ENCODE measurements at regions not wholly inside any gene's neighbourhood (a gene's known extent, or its start where the extent isn't known, plus 50 kb on each side); places are given as distances from the start of the nearest gene placed in this dataset.

DNA sequence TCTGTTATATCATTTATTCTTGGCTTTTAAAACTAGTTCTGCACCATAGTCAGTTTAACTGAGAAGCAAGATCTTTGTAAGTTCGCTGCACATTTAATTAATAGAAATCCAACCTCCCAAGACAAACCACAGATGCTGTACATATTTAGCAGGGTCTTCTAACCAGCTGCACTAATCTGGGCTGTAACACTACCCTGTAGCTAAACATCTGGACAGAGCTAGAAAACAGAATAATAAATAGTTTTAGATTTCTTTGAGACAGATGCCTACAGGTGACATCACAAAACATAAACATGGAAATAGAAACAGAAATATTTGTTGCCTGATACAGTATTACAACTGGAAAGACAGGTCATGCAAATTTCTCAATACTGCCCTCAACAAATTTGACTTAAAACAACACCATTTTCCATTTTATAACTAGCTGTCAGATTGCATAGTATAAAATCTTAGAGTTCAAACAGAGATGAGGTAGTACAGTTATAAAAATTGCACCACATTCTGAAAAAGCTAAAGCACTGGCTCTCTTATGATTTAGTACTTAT is 315.1 kb downstream of the NR4A2 start (continued):
- TF ChIP-seq NR2C2 (CRISPR knock-in tag; IDR thresholded peaks at IDR 0.05) (no peak), IRF1 (CRISPR knock-in tag; IDR thresholded peaks at IDR 0.05) (no peak), ZNF671 (CRISPR knock-in tag; IDR thresholded peaks at IDR 0.05) (no peak), ZNF138 (CRISPR knock-in tag; conservative IDR thresholded peaks at IDR 0.05) (no peak), FOXK1 (CRISPR knock-in tag; IDR thresholded peaks at IDR 0.05) (no peak)

- H3K27ac Mint-ChIP-seq, result no peak overlapping the region
- H3K9me3 Mint-ChIP-seq, result peaks cover 21% of the 10 kb centered on the region
- peaks cover 20% of the 10 kb centered on the region for H3K36me3 Mint-ChIP-seq
- H3K27me3 Mint-ChIP-seq (ENCODE audit: low read depth), result no peaks in the 10 kb centered on the region
- TF ChIP-seq, protein P1, sequence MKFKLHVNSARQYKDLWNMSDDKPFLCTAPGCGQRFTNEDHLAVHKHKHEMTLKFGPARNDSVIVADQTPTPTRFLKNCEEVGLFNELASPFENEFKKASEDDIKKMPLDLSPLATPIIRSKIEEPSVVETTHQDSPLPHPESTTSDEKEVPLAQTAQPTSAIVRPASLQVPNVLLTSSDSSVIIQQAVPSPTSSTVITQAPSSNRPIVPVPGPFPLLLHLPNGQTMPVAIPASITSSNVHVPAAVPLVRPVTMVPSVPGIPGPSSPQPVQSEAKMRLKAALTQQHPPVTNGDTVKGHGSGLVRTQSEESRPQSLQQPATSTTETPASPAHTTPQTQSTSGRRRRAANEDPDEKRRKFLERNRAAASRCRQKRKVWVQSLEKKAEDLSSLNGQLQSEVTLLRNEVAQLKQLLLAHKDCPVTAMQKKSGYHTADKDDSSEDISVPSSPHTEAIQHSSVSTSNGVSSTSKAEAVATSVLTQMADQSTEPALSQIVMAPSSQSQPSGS (CRISPR knock-in tag; IDR thresholded peaks at IDR 0.05; ENCODE audit: borderline replicate concordance, low read depth), result no peak
- TF ChIP-seq PREB (CRISPR knock-in tag; IDR thresholded peaks at IDR 0.05; ENCODE audit: borderline replicate concordance), result no peak
- TF ChIP-seq ZNF219 (CRISPR knock-in tag; IDR thresholded peaks at IDR 0.05; ENCODE audit: borderline replicate concordance), result no peak
- TF ChIP-seq IRF2 (CRISPR knock-in tag; IDR thresholded peaks at IDR 0.05; ENCODE audit: borderline replicate concordance, low read depth), result no peak
- H3K4me3 Mint-ChIP-seq, result no peak overlapping the region
- no peak for ATAC-seq
- POLR2A ChIA-PET, result no interaction called here
- peaks cover 4% of the 10 kb centered on the region for H3K4me1 Mint-ChIP-seq
- CTCF ChIA-PET, result no interaction called here
- DNase-seq (ENCODE audit: low spot score), result no peak
These were observed 323.2 kb downstream of the NR4A2 start for GRCh38 chr2:156009293-156009692.

- Mint-ChIP-seq H3K27me3 (ENCODE audit: low read depth) (no peaks in the 10 kb centered on the region; the same call in 1 of the 2 replicates), H3K27ac (no peak overlapping the region), H3K36me3 (peaks cover 20% of the 10 kb centered on the region), H3K9me3 (peaks cover 21% of the 10 kb centered on the region), H3K4me3 (no peak overlapping the region), H3K4me1 (peaks cover 8% of the 10 kb centered on the region)
- POLR2A ChIA-PET, result no interaction called here
- CTCF ChIA-PET, result interaction anchor here (0.8 to 1.4 kb wide), 5 partner anchors 8 to 634 kb away, joined by 3 to 7 read pairs (median 5); no protein-coding TSS in a partner anchor
- DNase-seq (ENCODE audit: low spot score) (no peak), ATAC-seq (no peak)
- TF ChIP-seq HMGXB4 (CRISPR knock-in tag; IDR thresholded peaks at IDR 0.05) (no peak), FOXP1 (CRISPR knock-in tag; IDR thresholded peaks at IDR 0.05; ENCODE audit: borderline replicate concordance) (no peak), ATF3 (CRISPR knock-in tag; conservative IDR thresholded peaks at IDR 0.05) (no peak), EMX1 (CRISPR knock-in tag; IDR thresholded peaks at IDR 0.05) (no peak), NR2C2 (CRISPR knock-in tag; IDR thresholded peaks at IDR 0.05) (no peak), ZMAT4 (CRISPR knock-in tag; IDR thresholded peaks at IDR 0.05) (no peak), GTF2I (CRISPR knock-in tag; conservative IDR thresholded peaks at IDR 0.05) (no peak), ATF1 (CRISPR knock-in tag; IDR thresholded peaks at IDR 0.05) (no peak), FOXK1 (CRISPR knock-in tag; IDR thresholded peaks at IDR 0.05) (no peak), ZNF671 (CRISPR knock-in tag; IDR thresholded peaks at IDR 0.05) (no peak)
- TF ChIP-seq, protein P2, sequence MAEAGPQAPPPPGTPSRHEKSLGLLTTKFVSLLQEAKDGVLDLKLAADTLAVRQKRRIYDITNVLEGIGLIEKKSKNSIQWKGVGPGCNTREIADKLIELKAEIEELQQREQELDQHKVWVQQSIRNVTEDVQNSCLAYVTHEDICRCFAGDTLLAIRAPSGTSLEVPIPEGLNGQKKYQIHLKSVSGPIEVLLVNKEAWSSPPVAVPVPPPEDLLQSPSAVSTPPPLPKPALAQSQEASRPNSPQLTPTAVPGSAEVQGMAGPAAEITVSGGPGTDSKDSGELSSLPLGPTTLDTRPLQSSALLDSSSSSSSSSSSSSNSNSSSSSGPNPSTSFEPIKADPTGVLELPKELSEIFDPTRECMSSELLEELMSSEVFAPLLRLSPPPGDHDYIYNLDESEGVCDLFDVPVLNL (CRISPR knock-in tag; IDR thresholded peaks at IDR 0.05; ENCODE audit: borderline replicate concordance, low read depth), result no peak
- TF ChIP-seq, protein P3, sequence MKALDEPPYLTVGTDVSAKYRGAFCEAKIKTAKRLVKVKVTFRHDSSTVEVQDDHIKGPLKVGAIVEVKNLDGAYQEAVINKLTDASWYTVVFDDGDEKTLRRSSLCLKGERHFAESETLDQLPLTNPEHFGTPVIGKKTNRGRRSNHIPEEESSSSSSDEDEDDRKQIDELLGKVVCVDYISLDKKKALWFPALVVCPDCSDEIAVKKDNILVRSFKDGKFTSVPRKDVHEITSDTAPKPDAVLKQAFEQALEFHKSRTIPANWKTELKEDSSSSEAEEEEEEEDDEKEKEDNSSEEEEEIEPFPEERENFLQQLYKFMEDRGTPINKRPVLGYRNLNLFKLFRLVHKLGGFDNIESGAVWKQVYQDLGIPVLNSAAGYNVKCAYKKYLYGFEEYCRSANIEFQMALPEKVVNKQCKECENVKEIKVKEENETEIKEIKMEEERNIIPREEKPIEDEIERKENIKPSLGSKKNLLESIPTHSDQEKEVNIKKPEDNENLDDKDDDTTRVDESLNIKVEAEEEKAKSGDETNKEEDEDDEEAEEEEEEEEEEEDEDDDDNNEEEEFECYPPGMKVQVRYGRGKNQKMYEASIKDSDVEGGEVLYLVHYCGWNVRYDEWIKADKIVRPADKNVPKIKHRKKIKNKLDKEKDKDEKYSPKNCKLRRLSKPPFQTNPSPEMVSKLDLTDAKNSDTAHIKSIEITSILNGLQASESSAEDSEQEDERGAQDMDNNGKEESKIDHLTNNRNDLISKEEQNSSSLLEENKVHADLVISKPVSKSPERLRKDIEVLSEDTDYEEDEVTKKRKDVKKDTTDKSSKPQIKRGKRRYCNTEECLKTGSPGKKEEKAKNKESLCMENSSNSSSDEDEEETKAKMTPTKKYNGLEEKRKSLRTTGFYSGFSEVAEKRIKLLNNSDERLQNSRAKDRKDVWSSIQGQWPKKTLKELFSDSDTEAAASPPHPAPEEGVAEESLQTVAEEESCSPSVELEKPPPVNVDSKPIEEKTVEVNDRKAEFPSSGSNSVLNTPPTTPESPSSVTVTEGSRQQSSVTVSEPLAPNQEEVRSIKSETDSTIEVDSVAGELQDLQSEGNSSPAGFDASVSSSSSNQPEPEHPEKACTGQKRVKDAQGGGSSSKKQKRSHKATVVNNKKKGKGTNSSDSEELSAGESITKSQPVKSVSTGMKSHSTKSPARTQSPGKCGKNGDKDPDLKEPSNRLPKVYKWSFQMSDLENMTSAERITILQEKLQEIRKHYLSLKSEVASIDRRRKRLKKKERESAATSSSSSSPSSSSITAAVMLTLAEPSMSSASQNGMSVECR (CRISPR knock-in tag; IDR thresholded peaks at IDR 0.05; ENCODE audit: borderline replicate concordance), result no peak
These were observed 325.6 kb downstream of the NR4A2 start for GRCh38 chr2:156006721-156007618.
